GM23248 (cell line): ENCODE measurements at regions not wholly inside any gene's neighbourhood (a gene's known extent, or its start where the extent isn't known, plus 50 kb on each side); places are given as distances from the start of the nearest gene placed in this dataset.
A peak's percentile ranks its signal among the peaks of the same experiment; 100 is the strongest.
"Not testable (repeated sequence)": the region's sequence is repeated elsewhere in the genome, so short reads cannot be mapped to it uniquely, and the experiment has no call there.

ENCODE experiments used
- DNase-seq: peaks from one replicate; pipeline ENCODE4 v3.0.0-alpha.2; 2015
- H2AFZ ChIP-seq: fragments of 200-600 bp; sonication (generic); 2 replicates; pipeline ENCODE4 v1.6.1; 2016; ENCODE audit warnings: antibody characterized with exemption
- H3F3A ChIP-seq: fragments of 200-600 bp; sonication (generic); 2 replicates; pipeline ENCODE4 v1.6.1; 2016; ENCODE audit warnings: mild to moderate bottlenecking, antibody characterized with exemption, mixed run types; ENCODE audit not compliant: insufficient read depth
- H3K27ac ChIP-seq: fragments of 200-600 bp; sonication (generic); 2 replicates; pipeline ENCODE4 v1.5.1; 2016; ENCODE audit warnings: mild to moderate bottlenecking
- H3K27me3 ChIP-seq: fragments of 200-600 bp; sonication (generic); replicated peaks from 2 replicates; pipeline ENCODE4 v1.6.1; 2016; ENCODE audit warnings: mild to moderate bottlenecking; ENCODE audit not compliant: insufficient read depth
- H3K36me3 ChIP-seq: fragments of 200-600 bp; sonication (generic); 2 replicates; pipeline ENCODE4 v1.6.1; 2016; ENCODE audit warnings: low read depth, mild to moderate bottlenecking
- H3K4me1 ChIP-seq: fragments of 200-600 bp; sonication (generic); 2 replicates; pipeline ENCODE4 v1.6.1; 2016; ENCODE audit warnings: mild to moderate bottlenecking; ENCODE audit not compliant: insufficient read depth
- H3K4me2 ChIP-seq: fragments of 200-600 bp; sonication (generic); one replicate; pipeline ENCODE4 v1.6.1; 2016; ENCODE audit warnings: mild to moderate bottlenecking; ENCODE audit not compliant: unreplicated experiment
- H3K4me3 ChIP-seq: fragments of 200-600 bp; sonication (generic); 2 replicates; pipeline ENCODE4 v1.5.1; 2016; ENCODE audit warnings: mild to moderate bottlenecking
- H3K79me2 ChIP-seq: fragments of 200-600 bp; sonication (generic); 2 replicates; pipeline ENCODE4 v1.6.1; 2016; ENCODE audit warnings: mild to moderate bottlenecking; ENCODE audit not compliant: insufficient read depth
- H3K9ac ChIP-seq: fragments of 200-600 bp; sonication (generic); 2 replicates; pipeline ENCODE4 v1.6.1; 2016; ENCODE audit warnings: mild to moderate bottlenecking
- H3K9me2 ChIP-seq: fragments of 200-600 bp; sonication (generic); 2 replicates; pipeline ENCODE4 v1.6.1; 2016; ENCODE audit warnings: mixed run types, mild to moderate bottlenecking, moderate library complexity; ENCODE audit not compliant: insufficient read depth
- H3K9me3 ChIP-seq: fragments of 200-600 bp; sonication (generic); one replicate; pipeline ENCODE4 v1.6.1; 2017; ENCODE audit warnings: low read depth
- H4K20me1 ChIP-seq: fragments of 200-600 bp; sonication (generic); 2 replicates; pipeline ENCODE4 v1.6.0; 2016; ENCODE audit not compliant: insufficient read depth
- EZH2 ChIP-seq: fragments of 200-600 bp; sonication (generic); IDR thresholded peaks from 2 replicates; pipeline ENCODE4 v1.6.1; 2018; ENCODE audit warnings: antibody characterized with exemption, mild to moderate bottlenecking; ENCODE audit not compliant: insufficient read depth, poor library complexity, severe bottlenecking
- EZH2phosphoT487 ChIP-seq: fragments of 200-600 bp; sonication (generic); IDR thresholded peaks from 2 replicates; pipeline ENCODE4 v1.6.1; 2018; ENCODE audit warnings: antibody characterized with exemption, moderate library complexity, mild to moderate bottlenecking, low read depth; ENCODE audit not compliant: insufficient read depth
- WGBS, 2 experiments: methylation state at CpG; one replicate each; pipeline ENCODE4 v1.1.6; 2015 to 2017; ENCODE audit warnings: low lambda C conversion rate in 2 of 2, low coverage in 1 of 2; ENCODE audit errors: missing lambda C conversion rate in 2 of 2; 5-methylcytosine and 5-hydroxymethylcytosine counted together
- in situ Hi-C: fragments of 300-500 bp; cut with MboI; formaldehyde crosslinking; loops from 2 replicates; pipeline ENCODE4 v1.15.0; 2020

GRCh38 chrX:110915570-110915969, 120.0 kb upstream of the CHRDL1 start:
- in situ Hi-C loops, result no loop called here
- Histone ChIP-seq H4K20me1 (no peaks in the 10 kb centered on the region), H3K4me1 (no peaks in the 10 kb centered on the region), H3K9me2 (no peaks in the 10 kb centered on the region), H3K4me2 (no peak overlapping the region), H3K36me3 (no peaks in the 10 kb centered on the region), H3F3A (no peaks in the 10 kb centered on the region), H3K27ac (no peak overlapping the region), H3K79me2 (no peaks in the 10 kb centered on the region), H3K9me3 (no peaks in the 10 kb centered on the region), H3K4me3 (no peak overlapping the region), H2AFZ (no peak overlapping the region), H3K9ac (no peak overlapping the region), H3K27me3 (no peaks in the 10 kb centered on the region)
- DNase-seq, result no peak
- no peak for TF ChIP-seq EZH2
- TF ChIP-seq EZH2phosphoT487, result no peak

DNA sequence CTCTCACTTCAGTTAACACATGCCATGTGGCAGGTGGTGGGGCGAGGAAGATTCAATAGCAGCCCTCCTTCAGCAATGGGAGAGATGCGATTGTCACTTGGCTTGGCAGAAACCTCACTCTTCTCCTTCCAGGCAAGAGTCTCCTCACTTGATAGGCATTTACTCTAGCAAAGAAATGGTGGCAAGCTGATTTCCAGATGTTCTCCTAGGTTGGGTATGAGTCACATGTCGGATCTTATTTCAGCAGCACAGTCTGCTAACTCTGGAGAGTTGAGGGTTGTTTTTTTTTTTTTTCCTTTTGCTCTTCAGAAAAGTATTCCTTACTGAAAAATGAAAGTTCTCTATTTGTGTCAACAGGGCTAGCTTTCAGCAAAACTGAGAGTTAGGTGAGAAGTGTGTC, 119.5 kb upstream of the CHRDL1 start:
- Histone ChIP-seq H3K4me2 (no peak overlapping the region), H2AFZ (no peak overlapping the region), H3K4me3 (no peak overlapping the region), H3K4me1 (no peaks in the 10 kb centered on the region), H3K27ac (no peak overlapping the region), H3K9me3 (no peaks in the 10 kb centered on the region), H3K36me3 (no peaks in the 10 kb centered on the region), H3K27me3 (no peaks in the 10 kb centered on the region), H3K9me2 (no peaks in the 10 kb centered on the region), H3K79me2 (no peaks in the 10 kb centered on the region), H3K9ac (no peak overlapping the region), H4K20me1 (no peaks in the 10 kb centered on the region), H3F3A (no peaks in the 10 kb centered on the region)
- in situ Hi-C loops, result no loop called here
- 0 to 3% methylated on average over 3 of the region's 3 CpGs for WGBS, 2 experiments
- no peak for TF ChIP-seq EZH2
- TF ChIP-seq EZH2phosphoT487, result no peak
- DNase-seq, result peak; percentile 72

- no peak for DNase-seq
- Histone ChIP-seq H2AFZ (no peak overlapping the region), H3K9me3 (no peaks in the 10 kb centered on the region), H3K4me3 (no peak overlapping the region), H3K4me1 (no peaks in the 10 kb centered on the region), H3F3A (no peaks in the 10 kb centered on the region), H3K9ac (no peak overlapping the region), H4K20me1 (no peaks in the 10 kb centered on the region), H3K4me2 (no peak overlapping the region), H3K36me3 (no peaks in the 10 kb centered on the region), H3K79me2 (no peaks in the 10 kb centered on the region), H3K9me2 (no peaks in the 10 kb centered on the region), H3K27me3 (no peaks in the 10 kb centered on the region), H3K27ac (no peak overlapping the region)
- TF ChIP-seq EZH2 (no peak), EZH2phosphoT487 (no peak)
- 0 to 11% methylated on average over 1 of the region's 1 CpG for WGBS, 2 experiments
- in situ Hi-C loops, result no loop called here
These were observed 118.7 kb upstream of the CHRDL1 start for GRCh38 chrX:110914281-110914680.

DNA sequence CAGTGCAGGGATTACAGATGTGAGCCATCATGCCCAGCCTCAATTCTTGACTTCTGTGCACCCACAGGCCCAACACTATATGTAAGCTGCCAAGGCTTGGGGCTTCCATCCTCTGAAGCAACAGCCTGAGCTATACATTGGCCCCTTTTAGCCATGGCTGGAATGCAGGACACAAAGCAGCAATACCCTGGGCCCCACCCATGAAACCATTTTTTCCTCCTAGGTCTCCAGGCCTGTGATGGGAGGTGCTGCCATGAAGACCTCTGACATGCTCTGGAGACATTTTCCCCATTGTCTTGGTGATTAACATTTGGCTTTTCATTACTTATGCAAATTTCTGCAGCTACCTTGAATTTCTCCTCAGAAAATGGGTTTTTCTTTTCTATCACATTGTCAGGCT, 109.1 kb upstream of the CHRDL1 start:
- H3K9ac ChIP-seq, H3K79me2 ChIP-seq, H3K4me3 ChIP-seq, H3K9me3 ChIP-seq, in situ Hi-C loops, H4K20me1 ChIP-seq, H3K36me3 ChIP-seq, H3F3A ChIP-seq, H3K4me2 ChIP-seq, H3K27ac ChIP-seq, DNase-seq, H3K27me3 ChIP-seq, H2AFZ ChIP-seq, H3K4me1 ChIP-seq, H3K9me2 ChIP-seq: not testable (repeated sequence)

- H3K27ac ChIP-seq, result no peak overlapping the region
- no peaks in the 10 kb centered on the region for H3K36me3 ChIP-seq
- TF ChIP-seq EZH2phosphoT487, result no peak
- TF ChIP-seq EZH2, result no peak
- no peaks in the 10 kb centered on the region for H3K9me2 ChIP-seq
- no peaks in the 10 kb centered on the region for H3K4me1 ChIP-seq
- H3K4me2 ChIP-seq, result no peak overlapping the region
- no peaks in the 10 kb centered on the region for H3K79me2 ChIP-seq
- H3F3A ChIP-seq, result no peaks in the 10 kb centered on the region
- in situ Hi-C loops, result no loop called here
- 21 to 27% methylated on average over 1 of the region's 1 CpG for WGBS, 2 experiments
- DNase-seq, result no peak
- no peak overlapping the region for H2AFZ ChIP-seq
- no peak overlapping the region for H3K9ac ChIP-seq
- no peaks in the 10 kb centered on the region for H3K27me3 ChIP-seq
- H4K20me1 ChIP-seq, result no peaks in the 10 kb centered on the region
- no peak overlapping the region for H3K4me3 ChIP-seq
- H3K9me3 ChIP-seq, result no peaks in the 10 kb centered on the region
These were observed 86.4 kb upstream of the CHRDL1 start for GRCh38 chrX:110881971-110882370.
